ENCODE measurements at regions not wholly inside any gene's neighbourhood (a gene's known extent, or its start where the extent isn't known, plus 50 kb on each side); places are given as distances from the start of the nearest gene placed in this dataset.

GRCh38 chr1:42035205-42035829, 116.6 kb upstream of the HIVEP3 start:
- DNase-seq (ENCODE audit: low read depth in 2 of 2, low spot score in 1 of 2) = peak; percentile 20 to 24

- DNase-seq (ENCODE audit: low read depth in 2 of 2, low spot score in 1 of 2) = no peak
Observed at GRCh38 chr1:42034426-42034825, 115.7 kb upstream of the HIVEP3 start.

- DNase-seq (ENCODE audit: low read depth in 2 of 2, low spot score in 1 of 2) = no peak
Observed at GRCh38 chr1:42033629-42034028, 114.9 kb upstream of the HIVEP3 start.

GRCh38 chr1:42017730-42018129, 99.0 kb upstream of the HIVEP3 start:
- DNase-seq (ENCODE audit: low read depth in 2 of 2, low spot score in 1 of 2) = no peak

GRCh38 chr1:42017259-42017658, 98.5 kb upstream of the HIVEP3 start:
- DNase-seq (ENCODE audit: low read depth in 2 of 2, low spot score in 1 of 2) = no peak

GRCh38 chr1:42014823-42015222, 96.1 kb upstream of the HIVEP3 start:
- no peak for DNase-seq (ENCODE audit: low read depth in 2 of 2, low spot score in 1 of 2)

- no peak for DNase-seq (ENCODE audit: low read depth in 2 of 2, low spot score in 1 of 2)
Observed at GRCh38 chr1:42013881-42014470, 95.3 kb upstream of the HIVEP3 start.

- DNase-seq (ENCODE audit: low read depth in 2 of 2, low spot score in 1 of 2) = no peak
Observed at GRCh38 chr1:42012852-42013251, 94.1 kb upstream of the HIVEP3 start.

- DNase-seq (ENCODE audit: low read depth in 2 of 2, low spot score in 1 of 2) = no peak
Observed at GRCh38 chr1:42010381-42010780, 91.7 kb upstream of the HIVEP3 start.

- DNase-seq (ENCODE audit: low read depth in 2 of 2, low spot score in 1 of 2) = no peak
Observed at GRCh38 chr1:42008264-42008663, 89.5 kb upstream of the HIVEP3 start.

- DNase-seq (ENCODE audit: low read depth in 2 of 2, low spot score in 1 of 2) = no peak
Observed at GRCh38 chr1:42006836-42007235, 88.1 kb upstream of the HIVEP3 start.

GRCh38 chr1:42006093-42006492, 87.4 kb upstream of the HIVEP3 start:
- DNase-seq (ENCODE audit: low read depth in 2 of 2, low spot score in 1 of 2) = no peak

- no peak for DNase-seq (ENCODE audit: low read depth in 2 of 2, low spot score in 1 of 2)
Observed at GRCh38 chr1:42005530-42005929, 86.8 kb upstream of the HIVEP3 start.

- no peak for DNase-seq (ENCODE audit: low read depth in 2 of 2, low spot score in 1 of 2)
Observed at GRCh38 chr1:42004860-42005259, 86.1 kb upstream of the HIVEP3 start.

- DNase-seq (ENCODE audit: low read depth in 2 of 2, low spot score in 1 of 2) = no peak
Observed at GRCh38 chr1:42004322-42004721, 85.6 kb upstream of the HIVEP3 start.

- DNase-seq (ENCODE audit: low read depth in 2 of 2, low spot score in 1 of 2) = no peak
Observed at GRCh38 chr1:42003433-42003832, 84.7 kb upstream of the HIVEP3 start.

GRCh38 chr1:42002220-42002619, 83.5 kb upstream of the HIVEP3 start:
- DNase-seq (ENCODE audit: low read depth in 2 of 2, low spot score in 1 of 2) = no peak

- DNase-seq (ENCODE audit: low read depth in 2 of 2, low spot score in 1 of 2) = no peak
Observed at GRCh38 chr1:42000766-42001165, 82.0 kb upstream of the HIVEP3 start.

- no peak for DNase-seq (ENCODE audit: low read depth in 2 of 2, low spot score in 1 of 2)
Observed at GRCh38 chr1:41999884-42000283, 81.2 kb upstream of the HIVEP3 start.

GRCh38 chr1:41998250-41998649, 79.5 kb upstream of the HIVEP3 start:
- no peak for DNase-seq (ENCODE audit: low read depth in 2 of 2, low spot score in 1 of 2)

- DNase-seq (ENCODE audit: low read depth in 2 of 2, low spot score in 1 of 2) = no peak
Observed at GRCh38 chr1:41997153-41997552, 78.4 kb upstream of the HIVEP3 start.

- DNase-seq (ENCODE audit: low read depth in 2 of 2, low spot score in 1 of 2) = no peak
Observed at GRCh38 chr1:41995441-41996130, 76.9 kb upstream of the HIVEP3 start.
